GM18517 (cell line): ENCODE measurements at regions not wholly inside any gene's neighbourhood (a gene's known extent, or its start where the extent isn't known, plus 50 kb on each side); places are given as distances from the start of the nearest gene placed in this dataset.

ENCODE experiments used
- ATAC-seq: cut with Tn5 transposase; IDR thresholded peaks from one replicate; pipeline ENCODE4 v1.9.1; 2021; ENCODE audit warnings: mild to moderate bottlenecking, moderate library complexity; ENCODE audit not compliant: unreplicated experiment

DNA sequence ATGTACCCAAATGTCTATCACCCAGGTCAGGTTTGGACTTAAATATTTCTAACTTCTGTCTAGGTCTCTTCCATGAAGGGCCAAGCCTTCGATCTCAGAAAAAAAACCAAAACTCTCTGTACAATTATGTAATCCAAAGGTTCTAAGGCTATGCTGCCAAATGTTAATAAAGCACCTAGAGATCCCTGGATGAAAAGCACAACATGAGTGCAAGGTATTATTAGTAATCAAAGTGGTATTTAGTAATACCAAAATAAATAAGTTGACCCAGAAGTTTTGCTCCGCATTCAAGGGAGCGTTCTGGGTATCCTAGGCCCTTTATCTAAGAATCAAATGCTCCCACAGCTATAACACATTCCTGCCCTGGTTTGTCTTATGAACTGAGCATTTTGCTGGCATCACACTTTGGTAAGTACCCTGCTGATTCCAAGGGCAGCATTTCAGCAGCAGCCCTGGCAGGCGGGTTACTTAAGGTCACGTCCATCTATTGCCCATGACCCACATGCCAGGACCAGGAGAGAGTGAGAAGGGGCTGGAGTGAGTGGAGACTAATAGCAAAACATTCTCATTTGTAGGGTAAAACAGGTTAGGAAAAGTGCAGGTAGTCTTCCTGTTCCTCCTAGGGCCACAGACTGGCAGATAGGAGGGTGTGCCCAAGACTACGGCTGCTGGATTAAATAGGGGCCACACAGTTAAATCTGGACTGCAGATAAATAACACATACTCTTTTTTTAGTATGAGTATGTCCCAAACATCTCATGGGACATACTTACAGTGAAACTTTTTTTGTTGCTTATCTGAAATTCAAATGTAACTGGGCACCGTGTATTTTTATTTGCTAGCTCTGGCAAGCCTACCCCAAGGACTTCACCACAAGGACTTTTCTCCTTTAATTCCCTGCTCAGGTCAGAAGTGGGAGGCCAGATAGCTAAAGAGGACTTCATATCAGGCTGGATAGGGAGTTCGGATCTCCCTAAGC is 76.0 kb upstream of the SNRK start:
- ATAC-seq, result no peak

- ATAC-seq, result no peak
Observed at GRCh38 chr3:43207628-43208085, 78.7 kb upstream of the SNRK start.

DNA sequence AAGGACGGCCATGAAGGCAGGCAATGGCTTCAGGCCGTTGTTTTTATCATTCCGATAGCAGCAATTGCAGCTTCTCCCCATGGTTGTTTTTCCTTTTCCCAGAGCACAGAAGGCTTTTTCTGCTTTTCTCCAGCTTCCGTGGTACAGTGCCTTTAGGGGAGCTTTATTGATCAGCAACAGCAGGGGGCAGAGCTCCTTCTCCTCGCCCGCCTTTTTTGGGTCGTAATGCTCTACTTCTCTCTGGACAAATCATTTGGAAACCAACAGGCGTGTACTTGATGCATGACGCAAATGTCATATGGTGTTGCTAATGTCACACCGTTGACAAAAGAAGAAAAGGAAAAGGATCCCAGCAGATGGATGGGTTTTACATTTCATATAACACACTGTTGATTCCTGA is 79.7 kb upstream of the SNRK start:
- ATAC-seq, result no peak

GRCh38 chr3:43206105-43206504 is 80.2 kb upstream of the SNRK start:
- no peak for ATAC-seq

- ATAC-seq, result no peak
Observed at GRCh38 chr3:43203022-43203421, 83.3 kb upstream of the SNRK start.

DNA sequence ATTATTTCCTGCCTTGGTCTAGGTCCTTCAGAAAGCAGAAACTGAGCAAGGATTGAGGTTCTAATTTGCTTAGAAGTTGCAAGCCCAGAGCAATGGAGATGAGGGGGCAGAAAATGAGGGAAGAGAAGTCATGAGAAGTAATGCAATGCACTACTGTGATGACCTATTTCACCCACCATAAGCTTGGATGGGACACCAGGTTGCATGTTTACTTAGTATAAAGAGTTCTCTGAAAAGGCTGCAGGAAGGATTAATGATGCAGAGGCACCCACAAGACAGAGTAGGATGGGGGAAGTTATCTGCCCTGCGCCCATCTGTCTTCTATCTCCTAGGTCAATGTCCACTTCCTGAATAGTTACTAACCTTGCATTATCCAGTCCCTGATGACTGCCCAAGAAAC is 84.8 kb upstream of the SNRK start:
- ATAC-seq, result no peak

DNA sequence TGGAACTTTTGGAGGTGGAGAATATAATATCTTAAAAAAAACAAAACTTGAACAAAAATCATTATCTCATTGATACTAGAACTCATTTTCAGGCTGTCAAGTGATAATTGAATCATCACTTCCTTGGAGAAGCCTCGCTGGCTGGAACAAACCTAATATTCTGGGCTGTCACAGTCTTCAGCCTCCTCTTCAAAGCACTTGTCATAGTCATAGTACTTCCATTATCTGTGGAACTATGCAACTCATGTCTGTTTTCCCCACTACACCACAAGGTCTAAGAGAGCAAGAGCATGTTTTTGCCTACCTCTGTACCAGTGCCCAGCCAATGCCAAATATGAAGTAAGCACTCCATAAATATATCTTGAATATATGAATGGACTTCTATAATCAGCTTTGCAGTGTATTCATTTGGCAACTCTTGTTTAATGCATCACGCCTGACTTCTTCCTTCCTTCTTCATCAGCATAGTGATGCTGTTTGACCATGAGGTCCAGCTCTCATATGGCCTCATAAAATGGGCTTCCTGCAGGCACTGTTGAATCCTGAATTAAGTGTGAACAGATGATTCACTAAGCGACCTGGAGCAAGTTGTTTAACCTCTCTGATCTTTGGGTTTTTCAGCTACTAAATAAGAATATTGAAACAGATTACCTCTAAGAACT is 86.6 kb upstream of the SNRK start:
- ATAC-seq, result no peak

DNA sequence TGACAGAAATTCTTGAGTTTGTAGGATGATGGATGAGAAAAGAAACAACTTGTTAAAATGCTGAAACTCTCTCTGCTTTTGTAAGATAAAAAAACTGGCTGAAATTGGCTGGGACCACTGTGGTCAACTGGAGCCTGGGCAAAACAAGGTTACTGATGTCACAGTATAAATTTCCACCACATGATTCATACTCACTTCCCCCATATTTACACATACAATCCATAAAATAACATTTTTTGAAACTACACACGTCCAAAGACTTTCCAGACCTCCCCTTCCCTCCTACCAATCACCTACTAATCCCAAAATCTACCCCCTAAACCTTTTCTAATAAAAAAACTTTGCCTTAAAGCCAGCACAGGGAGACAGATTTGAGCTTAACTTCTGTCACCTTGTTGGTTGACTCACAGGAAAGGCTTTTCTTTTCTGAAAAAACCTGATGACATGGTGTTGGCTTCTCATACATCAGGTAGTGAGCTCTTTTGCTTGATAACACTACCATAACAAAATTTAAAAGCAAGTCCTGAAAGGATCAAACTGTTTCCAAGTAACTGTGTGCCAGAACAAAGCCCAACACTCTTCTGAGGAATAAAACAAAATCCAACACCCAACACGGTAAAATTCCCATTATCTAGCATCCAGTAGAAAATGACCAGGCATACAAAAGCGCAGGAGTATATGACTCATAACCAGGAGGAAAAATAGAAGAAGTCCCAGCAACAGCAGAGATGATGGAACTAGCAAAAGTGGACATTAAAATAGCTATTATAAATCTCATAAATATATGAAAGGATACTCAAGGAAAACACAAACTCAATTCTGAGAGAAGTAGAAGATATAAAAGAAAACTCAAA is 87.3 kb upstream of the SNRK start:
- ATAC-seq, result no peak

DNA sequence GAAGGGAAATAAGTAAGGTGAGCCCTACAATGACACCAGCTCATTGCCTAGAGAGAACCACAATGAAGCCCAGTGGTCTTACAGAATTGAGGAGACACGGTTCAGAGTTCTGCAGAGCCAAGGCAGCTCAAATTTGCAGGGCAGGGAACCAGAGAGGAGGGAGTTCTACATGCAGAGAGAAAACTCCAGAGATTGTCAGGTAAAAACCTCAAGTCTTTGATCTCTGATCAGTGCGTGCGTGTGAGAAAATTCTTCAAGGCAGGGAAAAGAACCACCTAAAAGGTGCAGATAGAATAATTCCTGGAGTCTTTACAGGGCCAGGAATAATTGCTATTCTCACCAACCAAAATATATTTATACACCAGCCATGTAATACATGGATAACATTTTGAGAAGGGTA is 88.0 kb upstream of the SNRK start:
- ATAC-seq, result no peak

GRCh38 chr3:43197181-43197580 is 89.2 kb upstream of the SNRK start:
- ATAC-seq, result no peak

GRCh38 chr3:43196721-43197120 is 89.6 kb upstream of the SNRK start:
- ATAC-seq, result no peak

DNA sequence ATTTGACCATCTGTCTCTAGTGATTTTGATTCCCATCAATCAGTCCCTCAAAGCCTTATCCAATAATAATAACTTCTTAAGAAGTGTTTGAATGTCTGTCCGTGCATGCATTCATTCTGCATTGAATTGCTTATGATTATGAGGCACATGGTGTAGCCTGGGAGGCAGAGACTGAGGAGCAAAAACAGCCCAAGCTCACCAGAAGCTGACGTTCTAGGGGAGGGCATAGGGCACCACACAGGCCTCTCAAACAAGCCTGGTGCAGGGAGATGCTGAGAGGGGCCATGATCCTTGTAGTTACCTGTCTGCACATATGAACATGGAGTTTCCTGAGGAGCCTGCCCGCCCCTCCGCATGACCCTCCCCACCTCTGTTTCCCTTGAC is 89.2 kb upstream of the POMGNT2 start:
- no peak for ATAC-seq

DNA sequence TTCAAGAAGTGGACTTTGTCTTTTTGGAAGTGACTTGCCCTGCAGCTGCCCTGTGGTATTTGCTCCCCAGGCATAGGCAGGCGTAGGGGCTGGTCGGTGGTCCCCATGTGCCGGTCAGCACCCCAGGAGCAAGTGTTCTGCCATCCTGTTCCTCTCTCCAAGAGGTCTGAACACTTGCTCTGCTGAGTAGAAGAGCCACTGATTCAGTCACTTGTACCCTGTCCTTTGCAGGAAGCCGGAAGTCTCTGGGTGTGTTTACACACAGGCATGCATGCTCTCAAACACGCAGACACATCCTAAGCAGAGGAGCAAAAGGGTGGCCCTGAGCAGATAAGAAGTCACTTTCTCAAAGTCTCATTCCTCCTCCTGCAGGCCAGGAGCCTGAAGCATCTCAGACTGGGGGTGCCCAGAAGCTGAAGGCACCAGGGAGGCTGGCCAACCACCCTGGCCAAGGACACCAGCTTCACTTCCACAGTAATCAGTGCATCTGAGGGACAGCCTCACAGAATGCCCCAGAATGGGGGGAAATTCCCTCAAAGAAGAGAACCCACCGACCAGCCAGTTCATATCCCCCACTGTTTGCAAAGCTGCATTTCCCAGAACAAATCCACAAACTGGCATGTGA is 88.7 kb upstream of the POMGNT2 start:
- no peak for ATAC-seq

GRCh38 chr3:43194069-43194468 is 88.2 kb upstream of the POMGNT2 start:
- ATAC-seq, result no peak

- ATAC-seq, result no peak
Observed at GRCh38 chr3:43192028-43192427, 86.1 kb upstream of the POMGNT2 start.

- ATAC-seq, result no peak
Observed at GRCh38 chr3:43191116-43191515, 85.2 kb upstream of the POMGNT2 start.

- ATAC-seq, result no peak
Observed at GRCh38 chr3:43190670-43191069, 84.8 kb upstream of the POMGNT2 start.

GRCh38 chr3:43187836-43188479 is 82.1 kb upstream of the POMGNT2 start:
- no peak for ATAC-seq

- ATAC-seq, result no peak
Observed at GRCh38 chr3:43185983-43186314, 80.1 kb upstream of the POMGNT2 start.

- no peak for ATAC-seq
Observed at GRCh38 chr3:43185274-43185982, 79.5 kb upstream of the POMGNT2 start.
